K562 (cell line): ENCODE measurements at regions not wholly inside any gene's neighbourhood (a gene's known extent, or its start where the extent isn't known, plus 50 kb on each side); places are given as distances from the start of the nearest gene placed in this dataset.

Source experiments
- ATAC-seq: fragments of 200-7000 bp; cut with Tn5 transposase; 3 replicates; pipeline ENCODE4 v1.9.1; 2020; ENCODE audit warnings: moderate library complexity
- BruUV-seq: library from RNA; stranded (reverse); fragments of 400-500 nt; replicated peaks from 2 replicates; lab custom pipeline; 2021; lab: Mats Ljungman, UMichigan
- CTCF ChIA-PET: fragments of 300-600 bp; formaldehyde crosslinking; extraction: SDS; loops from one replicate; lab custom pipeline; 2021; ENCODE audit warnings: low intra/inter-chr PET ratio; lab: Yijun Ruan, JAX
- POLR2A ChIA-PET: fragments of 300-600, 350-650 bp; sonication (Branson Sonifier 250); formaldehyde crosslinking; extraction: SDS; loops from one replicate; lab custom pipeline; 2021; ENCODE audit warnings: antibody characterized with exemption, inconsistent platforms; lab: Yijun Ruan, JAX
- DNase-seq, 4 experiments: peaks; one replicate each; pipeline versions ENCODE4 v3.0.0 to v3.0.0-alpha.2; 2011 to 2018; ENCODE audit warnings: low spot score in 3 of 4, mixed read lengths in 3 of 4; ENCODE audit errors: extremely low read depth in 1 of 4
- FAIRE-seq: peaks from 2 replicates; lab custom pipeline; 2011; peaks lifted over from hg19 to GRCh38; lab: Jason Lieb, UNC
- H2AFZ ChIP-seq: 2 replicates; pipeline ENCODE4 v1.6.0; 2011; ENCODE audit warnings: low read depth, low read length, control low read depth, inconsistent platforms
- H3K27ac ChIP-seq: fragments of 200-600 bp; 3 replicates; pipeline ENCODE4 v1.8.0; 2011; ENCODE audit warnings: low read depth, mild to moderate bottlenecking, control low read depth, inconsistent platforms, low read length, moderate library complexity, mixed read lengths; ENCODE audit errors: extremely low read depth
- H3K27me3 ChIP-seq, 2 experiments: fragments of 300-600 bp in 1 of 2; 2 replicates in 1 of 2; 3 replicates in 1 of 2; pipeline versions ENCODE4 v1.6.0 to v1.8.0; 2011; ENCODE audit warnings: inconsistent platforms in 2 of 2, low read length in 2 of 2, mild to moderate bottlenecking in 1 of 2, mixed read lengths in 1 of 2, moderate library complexity in 1 of 2; ENCODE audit not compliant: control insufficient read depth in 2 of 2, insufficient read depth in 2 of 2
- H3K36me3 ChIP-seq: fragments of 300-600 bp; 3 replicates; pipeline ENCODE4 v1.8.0; 2011; ENCODE audit warnings: mild to moderate bottlenecking, low read length, inconsistent platforms; ENCODE audit not compliant: control insufficient read depth, insufficient read depth
- H3K4me1 ChIP-seq, 2 experiments: fragments of 200-600 bp in 1 of 2; replicated peaks in 1 of 2; 2 replicates in 1 of 2; 3 replicates in 1 of 2; pipeline versions ENCODE4 v1.5.1 to v1.8.0; 2011; ENCODE audit warnings: inconsistent platforms in 2 of 2, low read length in 2 of 2, mild to moderate bottlenecking in 1 of 2, mixed read lengths in 1 of 2, moderate library complexity in 1 of 2; ENCODE audit not compliant: control insufficient read depth in 2 of 2, insufficient read depth in 2 of 2
- H3K4me2 ChIP-seq: 2 replicates; pipeline ENCODE4 v1.6.1; 2011; ENCODE audit warnings: low read length, control low read depth, inconsistent platforms, mixed read lengths; ENCODE audit not compliant: insufficient read depth
- H3K4me3 ChIP-seq: fragments of 200-600 bp; sonication (generic), shearing (Covaris generic); 2 replicates; pipeline ENCODE4 v1.5.1; 2016; ENCODE audit warnings: control low read depth, inconsistent platforms
- H3K79me2 ChIP-seq: fragments of 200-600 bp; 3 replicates; pipeline ENCODE4 v1.8.0; 2011; ENCODE audit warnings: low read length, inconsistent platforms; ENCODE audit not compliant: control insufficient read depth, insufficient read depth
- H3K9ac ChIP-seq, 2 experiments: 2 replicates each; pipeline versions ENCODE4 v1.6.0 to v1.6.1; 2011; ENCODE audit warnings: low read depth in 2 of 2, low read length in 2 of 2, control low read depth in 1 of 2, inconsistent platforms in 1 of 2, mild to moderate bottlenecking in 1 of 2, mixed read lengths in 1 of 2; ENCODE audit not compliant: insufficient read depth in 1 of 2
- H3K9me1 ChIP-seq: one replicate; pipeline ENCODE4 v1.6.0; 2011; ENCODE audit warnings: inconsistent platforms, mild to moderate bottlenecking, low read length, moderate library complexity; ENCODE audit not compliant: control insufficient read depth, insufficient read depth
- H3K9me3 ChIP-seq: replicated peaks from 2 replicates; pipeline ENCODE4 v1.5.1; 2011; ENCODE audit warnings: low read depth, low read length, inconsistent platforms; ENCODE audit not compliant: control insufficient read depth, insufficient read depth
- H4K20me1 ChIP-seq: replicated peaks from 2 replicates; pipeline ENCODE4 v1.6.1; 2011; ENCODE audit warnings: low read length, inconsistent platforms, mixed read lengths; ENCODE audit not compliant: control insufficient read depth, insufficient read depth
- ARHGAP35 ChIP-seq: fragments of 450-650 bp; IDR thresholded peaks from 2 replicates; pipeline ENCODE4 v1.6.1; 2018; ENCODE audit not compliant: partially characterized antibody
- COPS2 ChIP-seq: fragments of 450-650 bp; conservative IDR thresholded peaks from 2 replicates; pipeline ENCODE4 v1.6.1; 2016; ENCODE audit warnings: mild to moderate bottlenecking, moderate library complexity
- ESRRB ChIP-seq: fragments of 250-450 bp; sonication (Bioruptor Pico); IDR thresholded peaks from 2 replicates; pipeline ENCODE4 v1.5.0; 2020; ENCODE audit warnings: mild to moderate bottlenecking, moderate library complexity, borderline replicate concordance
- JUN ChIP-seq, 2 experiments: sonication (generic) in 1 of 2; formaldehyde crosslinking in 1 of 2; IDR thresholded peaks; 2 replicates each; pipeline versions ENCODE4 v1.6.1 to v1.8.0; 2012 to 2022; ENCODE audit warnings: borderline replicate concordance in 2 of 2, mild to moderate bottlenecking in 2 of 2, improper control_type of control experiment in 1 of 2, low read depth in 1 of 2, low read length in 1 of 2, missing genetic modification reagents in 1 of 2
- KAT7 ChIP-seq: sonication (generic); formaldehyde crosslinking; IDR thresholded peaks from 2 replicates; pipeline ENCODE4 v1.8.0; 2022; ENCODE audit warnings: missing genetic modification reagents, mild to moderate bottlenecking, borderline replicate concordance
- LEF1 ChIP-seq: fragments of 450-650 bp; IDR thresholded peaks from 2 replicates; pipeline ENCODE4 v1.6.1; 2016; ENCODE audit warnings: mild to moderate bottlenecking
- SFPQ ChIP-seq: fragments of 200-400 bp; formaldehyde crosslinking; IDR thresholded peaks from 2 replicates; pipeline ENCODE4 v1.6.1; 2017; ENCODE audit warnings: mild to moderate bottlenecking, low read depth, low read length, moderate library complexity
- TEAD1 ChIP-seq, 2 experiments: fragments of 450-650 bp in 1 of 2; sonication (generic) in 1 of 2; formaldehyde crosslinking; IDR thresholded peaks; 2 replicates each; pipeline versions ENCODE4 v1.4.0 to v1.8.0; 2020 to 2022; ENCODE audit warnings: mild to moderate bottlenecking in 2 of 2, missing genetic modification reagents in 1 of 2
- ZNF584 ChIP-seq: fragments of 200-800 bp; sonication (Bioruptor generic); IDR thresholded peaks from 2 replicates; pipeline ENCODE4 v1.6.1; 2016; ENCODE audit warnings: low read depth, mild to moderate bottlenecking, missing genetic modification characterization, missing compliant biosample characterization
- WGBS: fragments of 100-300 bp; shearing (Covaris generic); methylation state at CpG from one replicate; pipeline ENCODE4 v1.1.6; 2016; ENCODE audit warnings: low coverage, mixed read lengths; ENCODE audit not compliant: insufficient coverage; ENCODE audit errors: missing lambda C conversion rate; 5-methylcytosine and 5-hydroxymethylcytosine counted together
- in situ Hi-C: fragments of 300-500 bp; cut with MboI; formaldehyde crosslinking; loops from 4 replicates; pipeline ENCODE4 v1.15.0; 2018; ENCODE audit warnings: inconsistent platforms, mixed read lengths
- intact Hi-C: fragments of 100-400 bp; cut with micrococcal nuclease; formaldehyde crosslinking; loops from 2 replicates; pipeline ENCODE4 v1.14.2; 2022
- TF ChIP-seq, protein P1 (sequence below): sonication (generic); formaldehyde crosslinking; IDR thresholded peaks from 2 replicates; pipeline ENCODE4 v1.4.0; 2020; ENCODE audit warnings: mild to moderate bottlenecking, missing genetic modification reagents

DNA sequence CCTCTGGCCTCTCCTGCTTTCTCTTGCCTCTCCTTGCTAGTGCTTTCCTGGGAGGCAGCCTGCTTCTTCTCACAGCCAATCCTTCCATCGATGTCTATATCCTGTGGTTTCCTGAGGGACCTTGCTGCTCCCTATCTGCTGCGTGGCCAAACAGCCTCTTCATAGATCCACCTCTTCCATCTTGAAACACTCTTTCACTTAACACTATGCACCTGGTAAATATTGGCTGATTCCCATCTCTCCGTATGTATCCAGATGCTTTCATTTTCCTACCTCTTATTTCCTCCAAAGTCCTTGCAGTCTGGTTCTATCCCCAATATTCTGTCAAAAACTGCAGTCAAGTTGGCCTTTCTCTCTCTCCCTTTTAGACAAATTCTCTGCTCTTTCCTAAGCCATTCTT is 205.2 kb upstream of the CFAP20DC start:
- Histone ChIP-seq H3K9me1 (no peaks in the 10 kb centered on the region), H3K36me3 (no peaks in the 10 kb centered on the region), H3K9me3 (no peaks in the 10 kb centered on the region), H3K27me3 (peaks cover 0 to 4% of the 10 kb centered on the region in 2 experiments; a peak in 1 of 5 replicates), H3K9ac (no peak overlapping the region), H3K27ac (no peak overlapping the region), H3K4me1 (no peaks in the 10 kb centered on the region), H3K79me2 (no peaks in the 10 kb centered on the region), H3K4me3 (no peak overlapping the region), H4K20me1 (no peaks in the 10 kb centered on the region), H3K4me2 (no peak overlapping the region), H2AFZ (no peak overlapping the region)
- 0% methylated on average over 3 of the region's 3 CpGs for WGBS
- no peak for TF ChIP-seq LEF1
- TF ChIP-seq ZNF584 (CRISPR knock-in tag): no peak
- no peak for TF ChIP-seq SFPQ
- no peak for TF ChIP-seq ESRRB (CRISPR knock-in tag)
- TF ChIP-seq ARHGAP35: no peak
- TF ChIP-seq JUN (IDR thresholded peaks at IDR 0.05; ENCODE audit: borderline replicate concordance, low read depth, low read length): no peak
- no peak for TF ChIP-seq JUN (CRISPR knock-in tag; IDR thresholded peaks at IDR 0.05; ENCODE audit: borderline replicate concordance)
- no peak for TF ChIP-seq TEAD1 (CRISPR knock-in tag; IDR thresholded peaks at IDR 0.05)
- no peak for TF ChIP-seq COPS2
- TF ChIP-seq KAT7 (CRISPR knock-in tag): no peak
- TF ChIP-seq, protein P1, sequence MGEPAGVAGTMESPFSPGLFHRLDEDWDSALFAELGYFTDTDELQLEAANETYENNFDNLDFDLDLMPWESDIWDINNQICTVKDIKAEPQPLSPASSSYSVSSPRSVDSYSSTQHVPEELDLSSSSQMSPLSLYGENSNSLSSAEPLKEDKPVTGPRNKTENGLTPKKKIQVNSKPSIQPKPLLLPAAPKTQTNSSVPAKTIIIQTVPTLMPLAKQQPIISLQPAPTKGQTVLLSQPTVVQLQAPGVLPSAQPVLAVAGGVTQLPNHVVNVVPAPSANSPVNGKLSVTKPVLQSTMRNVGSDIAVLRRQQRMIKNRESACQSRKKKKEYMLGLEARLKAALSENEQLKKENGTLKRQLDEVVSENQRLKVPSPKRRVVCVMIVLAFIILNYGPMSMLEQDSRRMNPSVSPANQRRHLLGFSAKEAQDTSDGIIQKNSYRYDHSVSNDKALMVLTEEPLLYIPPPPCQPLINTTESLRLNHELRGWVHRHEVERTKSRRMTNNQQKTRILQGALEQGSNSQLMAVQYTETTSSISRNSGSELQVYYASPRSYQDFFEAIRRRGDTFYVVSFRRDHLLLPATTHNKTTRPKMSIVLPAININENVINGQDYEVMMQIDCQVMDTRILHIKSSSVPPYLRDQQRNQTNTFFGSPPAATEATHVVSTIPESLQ (CRISPR knock-in tag): no peak
- BruUV-seq: no TSS peak
- DNase-seq (no peak), FAIRE-seq (no peak), ATAC-seq (no peak)
- ChIA-PET CTCF (no interaction called here), POLR2A (no interaction called here)
- intact Hi-C loops: no loop called here
- in situ Hi-C loops: no loop called here
